ENCODE measurements at regions not wholly inside any gene's neighbourhood (a gene's known extent, or its start where the extent isn't known, plus 50 kb on each side); places are given as distances from the start of the nearest gene placed in this dataset.

GRCh38 chr12:125284945-125285685 lies 219.9 kb downstream of the AACS start:
- ChIA-PET POLR2A (no interaction called here), CTCF (no interaction called here)
- no peak for DNase-seq (ENCODE audit: low read depth)
- Histone ChIP-seq H3K4me3 (ENCODE audit: low read depth, low read length) (no peak overlapping the region), H3K27me3 (ENCODE audit: control insufficient read depth, insufficient read depth, low read length) (no peaks in the 10 kb centered on the region), H3K36me3 (ENCODE audit: control insufficient read depth, insufficient read depth, low read length) (no peaks in the 10 kb centered on the region)
- no peak for TF ChIP-seq CTCF (IDR thresholded peaks at IDR 0.05; ENCODE audit: insufficient read depth, low read depth, low read length)

GRCh38 chr12:125286005-125286727 lies 220.9 kb downstream of the AACS start:
- Histone ChIP-seq H3K36me3 (ENCODE audit: control insufficient read depth, insufficient read depth, low read length) (no peaks in the 10 kb centered on the region), H3K27me3 (ENCODE audit: control insufficient read depth, insufficient read depth, low read length) (no peaks in the 10 kb centered on the region), H3K4me3 (ENCODE audit: low read depth, low read length) (no peak overlapping the region)
- POLR2A ChIA-PET: no interaction called here
- TF ChIP-seq CTCF (IDR thresholded peaks at IDR 0.05; ENCODE audit: insufficient read depth, low read depth, low read length): no peak
- CTCF ChIA-PET: no interaction called here
- no peak for DNase-seq (ENCODE audit: low read depth)

GRCh38 chr12:125287155-125287847 lies 222.1 kb downstream of the AACS start:
- no peak for TF ChIP-seq CTCF (IDR thresholded peaks at IDR 0.05; ENCODE audit: insufficient read depth, low read depth, low read length)
- DNase-seq (ENCODE audit: low read depth): no peak
- Histone ChIP-seq H3K36me3 (ENCODE audit: control insufficient read depth, insufficient read depth, low read length) (no peaks in the 10 kb centered on the region), H3K4me3 (ENCODE audit: low read depth, low read length) (no peak overlapping the region), H3K27me3 (ENCODE audit: control insufficient read depth, insufficient read depth, low read length) (no peaks in the 10 kb centered on the region)
- POLR2A ChIA-PET: no interaction called here
- CTCF ChIA-PET: no interaction called here

GRCh38 chr12:125288931-125289928 lies 224.0 kb downstream of the AACS start:
- ChIA-PET POLR2A (no interaction called here), CTCF (no interaction called here)
- no peak for TF ChIP-seq CTCF (IDR thresholded peaks at IDR 0.05; ENCODE audit: insufficient read depth, low read depth, low read length)
- no peak overlapping the region for H3K4me3 ChIP-seq (ENCODE audit: low read depth, low read length)
- H3K27me3 ChIP-seq (ENCODE audit: control insufficient read depth, insufficient read depth, low read length): no peaks in the 10 kb centered on the region
- no peak for DNase-seq (ENCODE audit: low read depth)
- H3K36me3 ChIP-seq (ENCODE audit: control insufficient read depth, insufficient read depth, low read length): no peaks in the 10 kb centered on the region
